BJ (cell line): ENCODE measurements at regions not wholly inside any gene's neighbourhood (a gene's known extent, or its start where the extent isn't known, plus 50 kb on each side); places are given as distances from the start of the nearest gene placed in this dataset.

Source experiments
- CTCF ChIA-PET: fragments of 350-600 bp; formaldehyde crosslinking; extraction: SDS; loops from one replicate; lab custom pipeline; 2021; ENCODE audit warnings: antibody characterized with exemption, inconsistent platforms; lab: Yijun Ruan, JAX
- POLR2A ChIA-PET: fragments of 300-600 bp; sonication (Branson Sonifier 250); formaldehyde crosslinking; extraction: SDS; loops from one replicate; lab custom pipeline; 2021; ENCODE audit warnings: antibody characterized with exemption; lab: Charles Lee
- DNase-seq: peaks from one replicate; pipeline ENCODE4 v3.0.0-alpha.2; 2011; ENCODE audit warnings: low read depth
- H3K27me3 ChIP-seq: 2 replicates; pipeline ENCODE4 v1.6.0; 2011; ENCODE audit warnings: low read length; ENCODE audit not compliant: control insufficient read depth, insufficient read depth
- H3K36me3 ChIP-seq: 2 replicates; pipeline ENCODE4 v1.5.1; 2011; ENCODE audit warnings: low read length; ENCODE audit not compliant: control insufficient read depth, insufficient read depth
- H3K4me3 ChIP-seq: 2 replicates; pipeline ENCODE4 v1.5.1; 2011; ENCODE audit warnings: low read depth, mild to moderate bottlenecking, control low read depth, low read length
- CTCF ChIP-seq: IDR thresholded peaks from 2 replicates; pipeline ENCODE4 v1.5.1; 2011; ENCODE audit warnings: low read depth, mild to moderate bottlenecking, control low read depth, inconsistent platforms, low read length, moderate library complexity; ENCODE audit not compliant: insufficient read depth

- no peak for TF ChIP-seq CTCF
- H3K36me3 ChIP-seq: no peaks in the 10 kb centered on the region
- no peak for DNase-seq
- CTCF ChIA-PET: interaction anchor here (1.1 to 2.9 kb wide), 5 partner anchors 17 to 1913 kb away, joined by 4 to 21 read pairs (median 15); no protein-coding TSS in a partner anchor
- H3K4me3 ChIP-seq: no peak overlapping the region
- POLR2A ChIA-PET: no interaction called here
- H3K27me3 ChIP-seq: no peaks in the 10 kb centered on the region
Observed at GRCh38 chr10:128213156-128213555, 86.9 kb upstream of the MKI67 start.

GRCh38 chr10:128215733-128216132 is 89.5 kb upstream of the MKI67 start:
- Histone ChIP-seq H3K4me3 (no peak overlapping the region), H3K27me3 (no peaks in the 10 kb centered on the region), H3K36me3 (no peaks in the 10 kb centered on the region)
- ChIA-PET POLR2A (no interaction called here), CTCF (interaction anchor here (1.7 kb wide), 1 partner anchor 10 kb away, joined by 4 read pairs; no protein-coding TSS in a partner anchor)
- DNase-seq: no peak
- TF ChIP-seq CTCF: no peak

- no peak for TF ChIP-seq CTCF
- POLR2A ChIA-PET: no interaction called here
- H3K4me3 ChIP-seq: no peak overlapping the region
- H3K36me3 ChIP-seq: no peaks in the 10 kb centered on the region
- DNase-seq: no peak
- CTCF ChIA-PET: interaction anchor here (1.2 kb wide), 1 partner anchor 9 kb away, joined by 3 read pairs; no protein-coding TSS in a partner anchor
- H3K27me3 ChIP-seq: no peaks in the 10 kb centered on the region
Observed at GRCh38 chr10:128217136-128217535, 90.9 kb upstream of the MKI67 start.

- CTCF ChIA-PET: no interaction called here
- H3K36me3 ChIP-seq: no peaks in the 10 kb centered on the region
- no peak overlapping the region for H3K4me3 ChIP-seq
Observed at GRCh38 chr10:128218161-128218560, 91.9 kb upstream of the MKI67 start.

GRCh38 chr10:128219295-128219694 is 93.1 kb upstream of the MKI67 start:
- POLR2A ChIA-PET: no interaction called here
- H3K27me3 ChIP-seq: no peaks in the 10 kb centered on the region
- no peak for DNase-seq
- no peak overlapping the region for H3K4me3 ChIP-seq
- CTCF ChIA-PET: no interaction called here
- no peak for TF ChIP-seq CTCF
- H3K36me3 ChIP-seq: no peaks in the 10 kb centered on the region

More at GRCh38 chr10:128218161-128218560, 91.9 kb upstream of the MKI67 start:
- TF ChIP-seq CTCF: no peak
- no peak for DNase-seq
- POLR2A ChIA-PET: no interaction called here
- no peaks in the 10 kb centered on the region for H3K27me3 ChIP-seq
